Cardiac muscle cell (in vitro differentiated cells and primary cell): ENCODE measurements at regions not wholly inside any gene's neighbourhood (a gene's known extent, or its start where the extent isn't known, plus 50 kb on each side); places are given as distances from the start of the nearest gene placed in this dataset.

Source experiments
- DNase-seq, 2 donors: peaks; one replicate each; pipeline versions ENCODE4 v3.0.0 to v3.0.0-alpha.2; 2010 to 2017; ENCODE audit warnings: low read depth in 1 of 2, low spot score in 1 of 2
- H3K27ac ChIP-seq: fragments of 200-600 bp; sonication (generic); 2 replicates; pipeline ENCODE4 v1.5.1; 2016
- H3K27me3 ChIP-seq: fragments of 200-600 bp; sonication (generic); 2 replicates; pipeline ENCODE4 v1.6.0; 2016; ENCODE audit warnings: control low read depth
- H3K36me3 ChIP-seq: fragments of 200-600 bp; sonication (generic); 2 replicates; pipeline ENCODE4 v1.5.1; 2016; ENCODE audit warnings: control low read depth
- H3K4me1 ChIP-seq: fragments of 200-600 bp; sonication (generic); 2 replicates; pipeline ENCODE4 v1.8.1; 2017; ENCODE audit warnings: low read depth, mild to moderate bottlenecking, mixed run types
- H3K4me3 ChIP-seq: fragments of 200-600 bp; sonication (generic); 2 replicates; pipeline ENCODE4 v1.5.1; 2016; ENCODE audit warnings: mild to moderate bottlenecking
- H3K9me3 ChIP-seq: fragments of 200-600 bp; sonication (generic); 2 replicates; pipeline ENCODE4 v1.5.1; 2017; ENCODE audit warnings: low read depth, mild to moderate bottlenecking, control low read depth
- CTCF ChIP-seq: IDR thresholded peaks from 2 replicates; pipeline ENCODE4 v1.5.1; 2012; ENCODE audit warnings: low read depth, mild to moderate bottlenecking, low read length

GRCh38 chr4:130808492-130808891 is 1712.5 kb downstream of the C4orf33 start:
- Histone ChIP-seq H3K27me3 (no peaks in the 10 kb centered on the region), H3K4me1 (no peaks in the 10 kb centered on the region), H3K4me3 (no peak overlapping the region), H3K9me3 (no peaks in the 10 kb centered on the region), H3K36me3 (no peaks in the 10 kb centered on the region), H3K27ac (no peak overlapping the region)
- TF ChIP-seq CTCF, result peak; percentile 25
- peak; percentile 2 to 3 for DNase-seq

GRCh38 chr4:130812117-130812765 is 1716.3 kb downstream of the C4orf33 start:
- no peaks in the 10 kb centered on the region for H3K4me1 ChIP-seq
- no peaks in the 10 kb centered on the region for H3K36me3 ChIP-seq
- TF ChIP-seq CTCF, result no peak
- no peaks in the 10 kb centered on the region for H3K27me3 ChIP-seq
- H3K27ac ChIP-seq, result no peak overlapping the region
- H3K9me3 ChIP-seq, result no peaks in the 10 kb centered on the region
- DNase-seq, result no peak
- no peak overlapping the region for H3K4me3 ChIP-seq

GRCh38 chr4:130814896-130815295 is 1718.9 kb downstream of the C4orf33 start:
- no peaks in the 10 kb centered on the region for H3K27me3 ChIP-seq
- no peaks in the 10 kb centered on the region for H3K36me3 ChIP-seq
- no peak overlapping the region for H3K4me3 ChIP-seq
- no peaks in the 10 kb centered on the region for H3K9me3 ChIP-seq
- no peak for TF ChIP-seq CTCF
- H3K4me1 ChIP-seq, result no peaks in the 10 kb centered on the region
- H3K27ac ChIP-seq, result no peak overlapping the region
- no peak for DNase-seq

DNA sequence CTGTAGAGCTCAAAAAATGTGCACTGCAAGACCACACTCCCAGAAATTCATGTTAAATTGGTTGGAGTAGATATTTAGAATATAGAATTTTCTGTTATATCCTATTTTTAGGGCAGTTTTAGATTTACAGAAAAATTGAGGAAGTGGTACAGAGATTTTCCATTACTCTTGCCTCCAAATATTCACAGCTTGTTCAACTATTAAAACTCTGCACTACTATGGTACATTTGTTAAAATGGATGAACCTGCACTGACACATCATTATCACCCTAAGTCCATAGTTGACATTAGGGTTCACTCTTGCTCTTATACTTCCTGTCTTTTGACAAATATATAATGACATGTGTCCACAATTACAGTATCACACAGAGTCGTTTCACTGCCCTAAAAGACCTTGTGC is 1724.5 kb downstream of the C4orf33 start:
- H3K27ac ChIP-seq, result no peak overlapping the region
- H3K9me3 ChIP-seq, result no peaks in the 10 kb centered on the region
- H3K27me3 ChIP-seq, result no peaks in the 10 kb centered on the region
- H3K36me3 ChIP-seq, result no peaks in the 10 kb centered on the region
- no peak for TF ChIP-seq CTCF
- no peak overlapping the region for H3K4me3 ChIP-seq
- DNase-seq, result no peak
- H3K4me1 ChIP-seq, result no peaks in the 10 kb centered on the region

GRCh38 chr4:130825284-130825683 is 1729.3 kb downstream of the C4orf33 start:
- H3K27me3 ChIP-seq, result no peaks in the 10 kb centered on the region
- no peaks in the 10 kb centered on the region for H3K9me3 ChIP-seq
- H3K27ac ChIP-seq, result no peak overlapping the region
- TF ChIP-seq CTCF, result no peak
- H3K36me3 ChIP-seq, result no peaks in the 10 kb centered on the region
- no peaks in the 10 kb centered on the region for H3K4me1 ChIP-seq
- no peak for DNase-seq
- H3K4me3 ChIP-seq, result no peak overlapping the region

DNA sequence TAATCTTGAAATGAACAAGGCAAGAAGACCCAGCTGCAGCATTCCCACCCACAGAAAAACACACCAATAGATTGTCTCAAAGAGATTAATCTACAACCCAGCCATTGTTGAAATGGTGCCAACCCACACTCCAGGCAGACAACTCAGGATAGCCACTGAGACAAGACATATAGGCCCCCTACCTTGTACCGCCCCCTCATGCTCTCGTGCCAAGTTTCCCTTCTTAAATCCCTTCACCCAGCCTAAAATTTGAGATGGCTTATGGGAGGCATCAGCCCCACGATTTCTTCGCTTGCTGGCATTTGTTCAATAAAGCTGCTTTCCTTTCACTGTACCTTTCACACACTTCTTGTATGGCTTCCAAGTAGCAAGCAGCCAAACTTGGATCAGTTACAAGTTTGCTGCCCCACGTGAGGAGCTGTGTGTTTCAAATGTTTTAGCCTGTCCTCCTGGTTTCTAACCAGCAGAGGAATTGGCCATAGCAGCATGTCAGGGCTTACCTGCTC is 1754.1 kb downstream of the C4orf33 start:
- Histone ChIP-seq H3K9me3 (no peaks in the 10 kb centered on the region), H3K27me3 (no peaks in the 10 kb centered on the region), H3K4me1 (no peaks in the 10 kb centered on the region), H3K36me3 (no peaks in the 10 kb centered on the region), H3K4me3 (no peak overlapping the region), H3K27ac (no peak overlapping the region)
- DNase-seq, result peak in 1 of 2 donors; percentile 30
- no peak for TF ChIP-seq CTCF
